ENCODE measurements at regions not wholly inside any gene's neighbourhood (a gene's known extent, or its start where the extent isn't known, plus 50 kb on each side); places are given as distances from the start of the nearest gene placed in this dataset.

GRCh38 chrX:45324941-45325340 lies 124.3 kb upstream of the DIPK2B start:
- dilution Hi-C loops (cut with MboI; ENCODE audit: extremely low pct_ligation_motif_present, low sequenced_read_pairs): no loop called here
- no TSS peak for BruUV-seq (replicated peaks)
- no peaks in the 10 kb centered on the region for H3K9me3 ChIP-seq (replicated peaks; ENCODE audit: control insufficient read depth, insufficient read depth, low read length)
- DNase-seq (ENCODE audit: low read depth, low spot score) (peak; percentile 71), FAIRE-seq (peak; percentile 96)
- intact Hi-C loops (cut with micrococcal nuclease): loop anchor here (5.0 to 10.0 kb wide), 6 partner anchors 128 to 1082 kb away; no protein-coding TSS in a partner anchor
- ChIA-PET POLR2A (no interaction called here), CTCF (interaction anchor here (1.2 to 3.6 kb wide), 6 partner anchors 10 to 1083 kb away, joined by 3 to 32 read pairs (median 5); no protein-coding TSS in a partner anchor)
- H3K27ac ChIP-seq (ENCODE audit: insufficient read depth, low read depth, low read length): no peak overlapping the region
- peaks cover 3% of the 10 kb centered on the region for H3K4me1 ChIP-seq (ENCODE audit: control insufficient read depth, extremely low read depth, insufficient read depth, low read length)
- no peak for TF ChIP-seq JUN (IDR thresholded peaks at IDR 0.05; ENCODE audit: borderline replicate concordance, insufficient read depth, insufficient read length, low read depth)
- no peak for TF ChIP-seq MAX (IDR thresholded peaks at IDR 0.05; ENCODE audit: insufficient read depth, insufficient read length)
- TF ChIP-seq EZH2 (IDR thresholded peaks at IDR 0.05; ENCODE audit: borderline replicate concordance, low read depth, low read length, severe bottlenecking): no peak
- TF ChIP-seq GATA2 (IDR thresholded peaks at IDR 0.05; ENCODE audit: insufficient read depth, insufficient read length, low read depth, low read length): no peak
- TF ChIP-seq POLR2A (IDR thresholded peaks at IDR 0.05; ENCODE audit: low read depth, low read length): no peak
- TF ChIP-seq POLR2AphosphoS5 (IDR thresholded peaks at IDR 0.05; ENCODE audit: insufficient read depth, low read depth, low read length): no peak
- no peak for TF ChIP-seq CTCF (IDR thresholded peaks at IDR 0.05; ENCODE audit: extremely low read depth in 1 of 2, insufficient read depth in 1 of 2, low read depth in 1 of 2, low read length in 2 of 2)
- no peak for TF ChIP-seq FOS (IDR thresholded peaks at IDR 0.05; ENCODE audit: borderline replicate concordance, insufficient read depth, low read length)
- no peak overlapping the region for H3K4me2 ChIP-seq (ENCODE audit: insufficient read depth, low read length)
- H3K36me3 ChIP-seq (ENCODE audit: control insufficient read depth in 2 of 2, extremely low read depth in 1 of 2, insufficient read depth in 2 of 2, low read length in 2 of 2): no peaks in the 10 kb centered on the region
- H3K9me1 ChIP-seq (replicated peaks; ENCODE audit: control insufficient read depth, extremely low read depth, insufficient read depth, low read length): no peaks in the 10 kb centered on the region
- H3K4me3 ChIP-seq (replicated peaks in 1 of 3; ENCODE audit: insufficient read depth in 1 of 3, low read depth in 1 of 3, low read length in 3 of 3): no peak overlapping the region
- no peak overlapping the region for H2AFZ ChIP-seq (ENCODE audit: low read depth, low read length)
- no peaks in the 10 kb centered on the region for H3K79me2 ChIP-seq (ENCODE audit: control insufficient read depth, insufficient read depth, low read length)
- no peaks in the 10 kb centered on the region for H4K20me1 ChIP-seq (replicated peaks; ENCODE audit: control insufficient read depth, extremely low read depth, insufficient read depth, low read length)
- no peak overlapping the region for H3K9ac ChIP-seq (replicated peaks; ENCODE audit: extremely low read depth, insufficient read depth, low read length)
- H3K27me3 ChIP-seq (ENCODE audit: control insufficient read depth in 2 of 2, insufficient read depth in 2 of 2, low read length in 2 of 2): no peaks in the 10 kb centered on the region
